LHCN-M2 (cell line): ENCODE measurements at regions not wholly inside any gene's neighbourhood (a gene's known extent, or its start where the extent isn't known, plus 50 kb on each side); places are given as distances from the start of the nearest gene placed in this dataset.

Source experiments
- DNase-seq: peaks from one replicate; pipeline ENCODE4 v3.0.0-alpha.2; 2012; ENCODE audit warnings: low read depth

- no peak for DNase-seq
Measured at GRCh38 chr5:2132497-2132847, 249.7 kb upstream of the IRX4 start.

- DNase-seq, result no peak
Measured at GRCh38 chr5:2131826-2132496, 249.2 kb upstream of the IRX4 start.

GRCh38 chr5:2131196-2131595 lies 248.5 kb upstream of the IRX4 start:
- DNase-seq, result no peak

GRCh38 chr5:2130361-2130760 lies 247.6 kb upstream of the IRX4 start:
- no peak for DNase-seq

GRCh38 chr5:2129568-2130272 lies 247.0 kb upstream of the IRX4 start:
- no peak for DNase-seq

- DNase-seq, result no peak
Measured at GRCh38 chr5:2128686-2129355, 246.1 kb upstream of the IRX4 start.

- DNase-seq, result no peak
Measured at GRCh38 chr5:2126512-2126911, 243.8 kb upstream of the IRX4 start.

- DNase-seq, result no peak
Measured at GRCh38 chr5:2125901-2126265, 243.2 kb upstream of the IRX4 start.

- DNase-seq, result no peak
Measured at GRCh38 chr5:2125171-2125900, 242.6 kb upstream of the IRX4 start.

- DNase-seq, result no peak
Measured at GRCh38 chr5:2124434-2125170, 241.9 kb upstream of the IRX4 start.

GRCh38 chr5:2123874-2124273 lies 241.1 kb upstream of the IRX4 start:
- no peak for DNase-seq

- no peak for DNase-seq
Measured at GRCh38 chr5:2120361-2120760, 237.6 kb upstream of the IRX4 start.

GRCh38 chr5:2119573-2119972 lies 236.8 kb upstream of the IRX4 start:
- no peak for DNase-seq

GRCh38 chr5:2113348-2114131 lies 230.8 kb upstream of the IRX4 start:
- DNase-seq, result no peak

GRCh38 chr5:2112173-2113025 lies 229.7 kb upstream of the IRX4 start:
- DNase-seq, result no peak

- no peak for DNase-seq
Measured at GRCh38 chr5:2111569-2112105, 228.9 kb upstream of the IRX4 start.

- no peak for DNase-seq
Measured at GRCh38 chr5:2110934-2111462, 228.3 kb upstream of the IRX4 start.

- DNase-seq, result no peak
Measured at GRCh38 chr5:2110137-2110933, 227.6 kb upstream of the IRX4 start.

- DNase-seq, result no peak
Measured at GRCh38 chr5:2109566-2109965, 226.8 kb upstream of the IRX4 start.
